HL-60 (cell line): ENCODE measurements at regions not wholly inside any gene's neighbourhood (a gene's known extent, or its start where the extent isn't known, plus 50 kb on each side); places are given as distances from the start of the nearest gene placed in this dataset.

Experiments used
- POLR2AphosphoS5 ChIP-seq: IDR thresholded peaks from 2 replicates; pipeline ENCODE4 v1.6.1; 2012; ENCODE audit warnings: low read depth
- TF ChIP-seq, protein P1 (sequence below): IDR thresholded peaks from one replicate; pipeline ENCODE4 v1.5.1; 2011; ENCODE audit warnings: low read length, control low read depth, inconsistent platforms; ENCODE audit not compliant: insufficient read depth

GRCh38 chrX:111010111-111010510 lies 85.9 kb upstream of the PAK3 start:
- TF ChIP-seq, protein P1, sequence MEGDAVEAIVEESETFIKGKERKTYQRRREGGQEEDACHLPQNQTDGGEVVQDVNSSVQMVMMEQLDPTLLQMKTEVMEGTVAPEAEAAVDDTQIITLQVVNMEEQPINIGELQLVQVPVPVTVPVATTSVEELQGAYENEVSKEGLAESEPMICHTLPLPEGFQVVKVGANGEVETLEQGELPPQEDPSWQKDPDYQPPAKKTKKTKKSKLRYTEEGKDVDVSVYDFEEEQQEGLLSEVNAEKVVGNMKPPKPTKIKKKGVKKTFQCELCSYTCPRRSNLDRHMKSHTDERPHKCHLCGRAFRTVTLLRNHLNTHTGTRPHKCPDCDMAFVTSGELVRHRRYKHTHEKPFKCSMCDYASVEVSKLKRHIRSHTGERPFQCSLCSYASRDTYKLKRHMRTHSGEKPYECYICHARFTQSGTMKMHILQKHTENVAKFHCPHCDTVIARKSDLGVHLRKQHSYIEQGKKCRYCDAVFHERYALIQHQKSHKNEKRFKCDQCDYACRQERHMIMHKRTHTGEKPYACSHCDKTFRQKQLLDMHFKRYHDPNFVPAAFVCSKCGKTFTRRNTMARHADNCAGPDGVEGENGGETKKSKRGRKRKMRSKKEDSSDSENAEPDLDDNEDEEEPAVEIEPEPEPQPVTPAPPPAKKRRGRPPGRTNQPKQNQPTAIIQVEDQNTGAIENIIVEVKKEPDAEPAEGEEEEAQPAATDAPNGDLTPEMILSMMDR = no peak
- no peak for TF ChIP-seq POLR2AphosphoS5
